GM06990 (cell line): ENCODE measurements at regions not wholly inside any gene's neighbourhood (a gene's known extent, or its start where the extent isn't known, plus 50 kb on each side); places are given as distances from the start of the nearest gene placed in this dataset.

ENCODE experiments used
- DNase-seq: peaks from one replicate; pipeline ENCODE4 v3.0.0-alpha.2; 2011; ENCODE audit not compliant: insufficient read length; ENCODE audit errors: extremely low read depth
- H3K27me3 ChIP-seq: replicated peaks from 2 replicates; pipeline ENCODE4 v1.6.0; 2011; ENCODE audit warnings: low read length; ENCODE audit not compliant: control insufficient read depth, insufficient read depth
- H3K36me3 ChIP-seq: 2 replicates; pipeline ENCODE4 v1.5.1; 2011; ENCODE audit warnings: low read length; ENCODE audit not compliant: control insufficient read depth, insufficient read depth
- H3K4me3 ChIP-seq: replicated peaks from 2 replicates; pipeline ENCODE4 v1.5.1; 2011; ENCODE audit warnings: low read depth, mild to moderate bottlenecking, control low read depth, low read length
- CTCF ChIP-seq: IDR thresholded peaks from 2 replicates; pipeline ENCODE4 v1.5.1; 2011; ENCODE audit warnings: low read length, control low read depth, mild to moderate bottlenecking, inconsistent platforms; ENCODE audit not compliant: insufficient read depth, poor library complexity, severe bottlenecking

- Histone ChIP-seq H3K27me3 (no peaks in the 10 kb centered on the region), H3K4me3 (no peak overlapping the region), H3K36me3 (no peaks in the 10 kb centered on the region)
- no peak for TF ChIP-seq CTCF
- no peak for DNase-seq
Measured at GRCh38 chr6:43897571-43898302, 127.7 kb downstream of the VEGFA start.

- no peaks in the 10 kb centered on the region for H3K36me3 ChIP-seq
- H3K27me3 ChIP-seq: no peaks in the 10 kb centered on the region
- TF ChIP-seq CTCF: no peak
- no peak for DNase-seq
- H3K4me3 ChIP-seq: no peak overlapping the region
Measured at GRCh38 chr6:43896329-43897255, 126.6 kb downstream of the VEGFA start.

GRCh38 chr6:43895656-43896328 lies 125.8 kb downstream of the VEGFA start:
- H3K4me3 ChIP-seq: no peak overlapping the region
- H3K27me3 ChIP-seq: no peaks in the 10 kb centered on the region
- TF ChIP-seq CTCF: no peak
- no peak for DNase-seq
- no peaks in the 10 kb centered on the region for H3K36me3 ChIP-seq

- Histone ChIP-seq H3K36me3 (no peaks in the 10 kb centered on the region), H3K27me3 (no peaks in the 10 kb centered on the region; the same call in 1 of the 2 replicates), H3K4me3 (no peak overlapping the region)
- TF ChIP-seq CTCF: no peak
- no peak for DNase-seq
Measured at GRCh38 chr6:43893073-43893472, 123.1 kb downstream of the VEGFA start.

- TF ChIP-seq CTCF: no peak
- Histone ChIP-seq H3K27me3 (no peaks in the 10 kb centered on the region; the same call in 1 of the 2 replicates), H3K36me3 (no peaks in the 10 kb centered on the region), H3K4me3 (no peak overlapping the region)
- DNase-seq: no peak
Measured at GRCh38 chr6:43891072-43891870, 121.3 kb downstream of the VEGFA start.
